C4-2B (cell line): ENCODE measurements at regions not wholly inside any gene's neighbourhood (a gene's known extent, or its start where the extent isn't known, plus 50 kb on each side); places are given as distances from the start of the nearest gene placed in this dataset.

Experiments
- ZFX ChIP-seq: fragments of 450-650 bp; IDR thresholded peaks from 2 replicates; pipeline ENCODE4 v1.6.1; 2017
- TF ChIP-seq, protein P1 (sequence below): fragments of 450-650 bp; conservative IDR thresholded peaks from 2 replicates; pipeline ENCODE4 v1.5.1; 2017; ENCODE audit warnings: mild to moderate bottlenecking

DNA sequence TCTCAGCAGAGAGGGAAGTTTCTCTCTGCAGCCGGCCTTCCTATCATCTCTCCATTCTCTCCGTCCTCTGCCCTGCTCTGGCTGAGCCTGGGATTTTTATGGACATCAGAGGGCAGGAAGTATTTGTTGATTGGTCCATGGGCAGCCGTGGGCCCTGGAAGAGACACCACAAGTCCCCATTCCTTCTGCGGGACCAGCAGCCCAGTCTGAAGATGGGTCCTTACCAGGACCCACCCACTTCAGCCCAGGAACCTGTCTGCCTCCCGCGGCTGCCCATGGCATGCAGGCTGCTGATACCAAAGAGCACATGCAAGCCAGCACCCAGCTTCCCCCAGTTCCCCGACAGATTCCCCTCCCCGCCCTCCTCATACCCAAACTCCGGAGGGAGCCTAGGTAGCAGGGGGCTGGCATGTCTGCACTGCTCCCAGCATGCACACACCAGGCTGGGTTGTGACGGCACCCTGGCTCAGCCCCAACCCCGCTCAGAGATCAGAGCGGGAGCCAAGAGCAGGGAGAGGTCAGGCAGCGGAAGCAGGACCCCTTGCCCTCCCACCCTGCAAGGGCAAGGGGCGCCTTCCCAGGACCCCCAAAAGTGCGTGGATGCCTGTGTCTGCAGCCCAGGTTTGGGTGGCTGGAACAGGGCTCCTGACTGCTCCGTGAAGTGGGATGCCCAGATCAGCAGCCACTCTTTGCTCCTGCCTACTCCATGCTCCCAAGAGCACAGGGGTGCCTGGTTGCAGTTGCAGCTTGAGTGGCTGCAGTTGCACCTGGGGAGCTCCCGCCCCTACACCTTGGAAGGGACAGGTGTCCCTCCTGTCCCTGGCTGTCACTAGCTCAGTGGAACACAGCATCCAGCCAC is 538.6 kb upstream of the POT1 start:
- TF ChIP-seq, protein P1, sequence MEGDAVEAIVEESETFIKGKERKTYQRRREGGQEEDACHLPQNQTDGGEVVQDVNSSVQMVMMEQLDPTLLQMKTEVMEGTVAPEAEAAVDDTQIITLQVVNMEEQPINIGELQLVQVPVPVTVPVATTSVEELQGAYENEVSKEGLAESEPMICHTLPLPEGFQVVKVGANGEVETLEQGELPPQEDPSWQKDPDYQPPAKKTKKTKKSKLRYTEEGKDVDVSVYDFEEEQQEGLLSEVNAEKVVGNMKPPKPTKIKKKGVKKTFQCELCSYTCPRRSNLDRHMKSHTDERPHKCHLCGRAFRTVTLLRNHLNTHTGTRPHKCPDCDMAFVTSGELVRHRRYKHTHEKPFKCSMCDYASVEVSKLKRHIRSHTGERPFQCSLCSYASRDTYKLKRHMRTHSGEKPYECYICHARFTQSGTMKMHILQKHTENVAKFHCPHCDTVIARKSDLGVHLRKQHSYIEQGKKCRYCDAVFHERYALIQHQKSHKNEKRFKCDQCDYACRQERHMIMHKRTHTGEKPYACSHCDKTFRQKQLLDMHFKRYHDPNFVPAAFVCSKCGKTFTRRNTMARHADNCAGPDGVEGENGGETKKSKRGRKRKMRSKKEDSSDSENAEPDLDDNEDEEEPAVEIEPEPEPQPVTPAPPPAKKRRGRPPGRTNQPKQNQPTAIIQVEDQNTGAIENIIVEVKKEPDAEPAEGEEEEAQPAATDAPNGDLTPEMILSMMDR: no peak
- no peak for TF ChIP-seq ZFX
